Endometrium (tissue), 2 donors: ENCODE measurements at regions not wholly inside any gene's neighbourhood (a gene's known extent, or its start where the extent isn't known, plus 50 kb on each side); places are given as distances from the start of the nearest gene placed in this dataset.
"Not testable (repeated sequence)": the region's sequence is repeated elsewhere in the genome, so short reads cannot be mapped to it uniquely, and the experiment has no call there.

Experiments used
- FAIRE-seq: peaks from 2 replicates; lab custom pipeline; 2012; peaks lifted over from hg19 to GRCh38; lab: Jason Lieb, UNC
- donor health status: control.
- donor health status: control.

- no peak for FAIRE-seq
Observed at GRCh38 chr12:67759829-67760228, 111.3 kb downstream of the DYRK2 start.

GRCh38 chr12:67760586-67761275 is 112.2 kb downstream of the DYRK2 start:
- no peak for FAIRE-seq

- no peak for FAIRE-seq
Observed at GRCh38 chr12:67761566-67761965, 113.0 kb downstream of the DYRK2 start.

- no peak for FAIRE-seq
Observed at GRCh38 chr12:67764055-67764454, 115.5 kb downstream of the DYRK2 start.

GRCh38 chr12:67764946-67765619 is 116.5 kb downstream of the DYRK2 start:
- FAIRE-seq: no peak

GRCh38 chr12:67765776-67766766 is 117.5 kb downstream of the DYRK2 start:
- no peak for FAIRE-seq

- no peak for FAIRE-seq
Observed at GRCh38 chr12:67772267-67773169, 124.0 kb downstream of the DYRK2 start.

GRCh38 chr12:67773896-67774295 is 125.4 kb downstream of the DYRK2 start:
- no peak for FAIRE-seq

- no peak for FAIRE-seq
Observed at GRCh38 chr12:67774983-67775587, 126.5 kb downstream of the DYRK2 start.

GRCh38 chr12:67780580-67781084 is 132.1 kb downstream of the DYRK2 start:
- no peak for FAIRE-seq

- FAIRE-seq: no peak
Observed at GRCh38 chr12:67782573-67782972, 134.0 kb downstream of the DYRK2 start.

- FAIRE-seq: no peak
Observed at GRCh38 chr12:67783393-67783792, 134.8 kb downstream of the DYRK2 start.

GRCh38 chr12:67784831-67785230 is 136.3 kb downstream of the DYRK2 start:
- no peak for FAIRE-seq

GRCh38 chr12:67786086-67786485 is 137.5 kb downstream of the DYRK2 start:
- FAIRE-seq: no peak

GRCh38 chr12:67788118-67788517 is 139.6 kb downstream of the DYRK2 start:
- FAIRE-seq: no peak

- no peak for FAIRE-seq
Observed at GRCh38 chr12:67789266-67789665, 140.7 kb downstream of the DYRK2 start.

- FAIRE-seq: no peak
Observed at GRCh38 chr12:67790660-67791059, 142.1 kb downstream of the DYRK2 start.

- FAIRE-seq: not testable (repeated sequence)
Observed at GRCh38 chr12:67791362-67791761, 142.8 kb downstream of the DYRK2 start.

- no peak for FAIRE-seq
Observed at GRCh38 chr12:67792185-67792584, 143.6 kb downstream of the DYRK2 start.

- no peak for FAIRE-seq
Observed at GRCh38 chr12:67794161-67794560, 145.6 kb downstream of the DYRK2 start.

GRCh38 chr12:67795236-67795635 is 146.7 kb downstream of the DYRK2 start:
- no peak for FAIRE-seq
